ENCODE measurements at regions not wholly inside any gene's neighbourhood (a gene's known extent, or its start where the extent isn't known, plus 50 kb on each side); places are given as distances from the start of the nearest gene placed in this dataset.
"Not testable (repeated sequence)": the region's sequence is repeated elsewhere in the genome, so short reads cannot be mapped to it uniquely, and the experiment has no call there.

DNA sequence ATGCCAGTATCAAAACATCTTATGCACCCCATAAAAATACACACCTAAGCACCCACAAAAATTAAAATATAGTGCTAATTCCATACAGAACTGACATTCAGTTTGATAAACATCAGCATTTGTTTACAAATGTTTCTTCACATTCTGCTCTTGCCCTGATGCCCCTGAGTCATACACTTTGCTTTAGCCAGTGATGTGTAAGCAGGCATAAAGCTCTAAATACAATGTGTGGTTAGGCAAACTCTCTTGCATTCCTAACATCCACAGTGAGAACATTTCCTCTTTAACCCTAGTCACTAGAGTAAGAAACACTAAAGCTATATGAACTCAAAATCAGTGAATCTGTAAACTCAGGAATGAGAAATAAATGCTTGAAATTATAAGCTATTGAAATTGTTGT is 1060.7 kb downstream of the FAM181B start:
- peak; percentile 44 for DNase-seq (ENCODE audit: low read depth, low spot score)
- H3K27ac ChIP-seq, result no peak overlapping the region

DNA sequence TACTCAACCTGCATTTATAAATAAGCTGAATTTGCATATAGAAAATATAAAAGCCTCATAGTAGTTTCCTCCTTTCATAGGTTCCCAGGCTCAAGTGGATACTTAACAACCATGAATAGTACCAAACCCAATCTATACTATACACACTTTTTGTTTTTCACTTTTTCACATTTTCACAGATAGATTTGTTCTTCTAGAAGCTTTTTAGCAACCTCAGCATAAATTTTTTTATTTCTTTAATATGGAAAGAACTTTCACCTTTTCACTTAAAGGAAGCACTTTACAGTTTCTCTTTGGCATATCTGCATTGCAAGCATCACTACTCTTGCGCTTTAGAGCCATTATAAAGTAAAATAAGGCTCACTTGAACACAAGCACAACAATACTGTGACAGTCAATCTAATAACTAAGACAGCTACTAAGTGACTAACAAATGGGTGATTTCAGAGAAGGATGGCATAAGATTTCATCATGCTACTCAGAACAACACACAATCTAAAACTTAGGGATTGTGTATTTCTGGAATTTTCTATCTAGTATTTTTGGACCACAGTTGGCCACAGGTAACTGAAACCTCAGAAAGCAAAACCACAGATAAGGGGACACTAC is 1063.6 kb downstream of the FAM181B start:
- H3K27ac ChIP-seq, result no peak overlapping the region
- no peak for DNase-seq (ENCODE audit: low read depth, low spot score)

DNA sequence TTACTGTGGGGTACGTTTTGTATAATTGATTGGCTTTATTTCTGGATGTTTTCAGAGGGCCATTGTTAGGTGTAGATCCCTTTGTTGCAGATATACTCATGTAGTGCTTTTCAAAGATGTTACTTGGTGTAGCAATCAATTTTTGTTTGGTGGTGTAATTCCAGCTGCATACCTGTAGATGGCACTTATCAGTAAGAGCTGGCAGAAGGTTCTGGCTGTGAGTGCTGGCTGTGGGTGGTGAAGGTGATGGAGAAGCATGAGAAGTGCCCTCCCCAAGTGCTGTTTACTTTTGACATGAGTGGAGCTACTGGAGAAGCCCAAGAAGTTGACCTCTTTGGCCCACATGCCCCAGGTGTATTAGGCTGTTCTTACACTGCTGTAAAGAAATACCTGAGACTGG is 1074.9 kb downstream of the FAM181B start:
- H3K27ac ChIP-seq, result no peak overlapping the region
- no peak for DNase-seq (ENCODE audit: low read depth, low spot score)

DNA sequence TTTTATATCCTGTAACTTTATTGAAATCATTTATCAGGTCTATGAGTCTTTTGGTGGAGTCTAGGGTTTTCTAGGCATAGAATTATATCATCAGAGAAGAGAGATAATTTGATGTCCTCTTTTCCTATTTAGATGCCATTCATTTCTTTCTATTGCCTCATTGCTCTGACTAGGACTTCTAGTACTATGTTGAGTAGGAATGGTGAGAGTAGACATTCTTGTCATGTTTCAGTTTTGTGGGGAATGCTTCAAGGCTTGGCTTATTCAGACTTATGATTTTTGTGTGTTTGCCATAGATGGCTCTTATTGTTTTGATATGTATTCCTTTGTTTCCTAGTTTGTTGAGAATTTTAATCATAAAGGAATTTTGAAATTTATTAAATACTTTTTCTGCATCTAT is 1078.3 kb downstream of the FAM181B start:
- DNase-seq (ENCODE audit: low read depth, low spot score), result no peak
- no peak overlapping the region for H3K27ac ChIP-seq

DNA sequence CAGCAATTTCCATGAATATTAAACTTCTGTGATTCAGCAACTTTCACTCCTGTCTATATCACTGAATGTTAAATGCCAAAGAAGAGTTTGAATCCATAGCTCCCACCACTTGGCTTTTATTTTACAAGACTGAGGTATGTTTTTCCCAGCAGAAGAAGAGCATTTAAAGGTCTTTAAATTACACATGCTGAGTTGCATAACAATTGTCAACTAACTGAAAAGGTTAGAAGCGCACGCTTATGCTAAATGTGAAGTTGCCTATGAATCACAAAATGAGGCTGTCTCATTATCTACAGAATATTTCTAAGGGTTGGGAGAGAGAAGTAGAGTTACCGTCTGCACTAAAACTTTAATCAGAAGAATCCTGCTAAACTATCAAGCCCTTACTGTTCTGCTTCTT is 1086.3 kb downstream of the FAM181B start:
- H3K27ac ChIP-seq, result no peak overlapping the region
- DNase-seq (ENCODE audit: low read depth, low spot score), result no peak

DNA sequence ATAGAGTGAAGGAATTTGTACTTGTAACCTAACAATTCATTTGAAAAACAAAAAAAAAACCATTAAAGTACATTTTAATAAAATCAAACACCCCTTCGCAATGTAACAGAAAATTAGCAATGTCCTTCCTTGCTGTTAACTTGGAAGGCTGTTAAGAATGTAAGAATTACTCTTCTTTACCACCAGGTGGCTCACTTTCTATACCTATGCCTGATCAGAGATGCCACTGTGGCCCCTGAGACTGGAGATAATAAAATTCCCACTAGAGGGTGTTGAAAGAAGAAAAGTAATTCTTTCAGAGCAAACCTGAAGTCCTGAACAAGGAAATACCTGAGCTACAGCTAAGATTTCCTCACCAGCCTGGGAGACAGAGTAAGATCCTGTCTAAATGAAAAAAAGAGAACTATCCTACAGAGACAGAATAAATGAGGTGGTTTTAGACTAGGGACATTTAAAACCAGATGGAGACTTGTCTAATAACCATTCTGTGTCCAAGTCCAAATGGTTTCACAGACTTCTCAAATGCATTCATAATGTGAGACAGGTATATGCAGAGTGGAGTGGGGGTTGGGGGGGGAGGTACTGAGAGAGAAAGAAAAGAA is 1089.3 kb downstream of the FAM181B start:
- no peak overlapping the region for H3K27ac ChIP-seq
- no peak for DNase-seq (ENCODE audit: low read depth, low spot score)

DNA sequence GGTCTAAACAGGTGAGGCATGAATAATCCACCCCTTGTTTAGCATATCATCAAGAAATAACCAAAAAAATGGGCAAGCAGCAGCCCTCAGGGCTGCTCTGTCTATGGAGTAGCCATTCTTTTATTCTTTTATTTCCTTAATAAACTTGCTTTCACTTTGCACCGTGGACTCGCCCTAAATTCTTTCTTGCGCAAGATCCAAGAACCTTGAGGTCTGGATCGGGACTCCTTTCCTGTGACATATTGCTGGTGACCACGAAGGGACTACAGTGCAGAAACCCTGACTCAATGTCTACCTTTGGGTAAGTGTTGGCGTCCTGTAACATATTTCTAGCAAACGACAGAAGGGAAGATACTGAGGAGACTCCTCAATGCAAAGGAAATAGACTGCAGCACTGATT is 1099.2 kb downstream of the FAM181B start:
- DNase-seq (ENCODE audit: low read depth, low spot score), result no peak
- no peak overlapping the region for H3K27ac ChIP-seq

DNA sequence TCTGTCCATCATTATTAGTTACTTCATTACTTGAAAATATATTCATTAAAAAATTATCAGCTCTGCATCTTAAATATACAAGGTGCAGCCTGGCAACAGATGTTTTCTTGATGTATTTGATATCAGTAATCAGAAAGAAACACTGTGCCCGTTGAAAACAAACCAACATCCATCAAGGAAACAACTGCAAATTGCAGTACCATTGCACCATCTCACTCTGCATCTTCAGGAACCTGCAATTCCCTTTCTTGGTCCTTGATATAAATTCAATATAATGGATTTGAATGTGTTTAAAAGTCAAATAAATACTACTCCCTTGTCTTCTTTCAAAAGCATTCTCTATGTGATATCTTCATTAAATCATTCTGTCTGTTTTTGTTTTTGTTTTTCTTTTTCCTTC is 1131.2 kb downstream of the FAM181B start:
- no peak for DNase-seq (ENCODE audit: low read depth, low spot score)
- H3K27ac ChIP-seq, result no peak overlapping the region

DNA sequence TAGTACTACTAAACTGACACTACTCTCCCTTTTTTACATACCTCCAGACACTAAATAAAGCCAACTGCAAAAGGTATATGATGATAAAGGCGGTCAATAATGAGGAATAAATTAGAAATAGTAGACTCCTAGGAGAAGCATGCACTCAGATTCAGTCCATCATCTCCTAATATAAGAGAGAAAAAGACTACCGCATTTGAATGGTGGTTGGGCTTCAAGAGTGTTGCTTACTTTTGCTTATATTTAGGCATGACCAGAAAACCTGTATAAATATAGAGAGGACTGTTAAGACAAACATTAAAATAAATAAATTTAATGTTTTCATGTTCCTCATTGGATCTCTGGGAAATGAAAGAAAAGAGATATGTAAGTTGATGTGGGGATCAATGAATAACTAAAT is 1137.0 kb downstream of the FAM181B start:
- no peak for DNase-seq (ENCODE audit: low read depth, low spot score)

DNA sequence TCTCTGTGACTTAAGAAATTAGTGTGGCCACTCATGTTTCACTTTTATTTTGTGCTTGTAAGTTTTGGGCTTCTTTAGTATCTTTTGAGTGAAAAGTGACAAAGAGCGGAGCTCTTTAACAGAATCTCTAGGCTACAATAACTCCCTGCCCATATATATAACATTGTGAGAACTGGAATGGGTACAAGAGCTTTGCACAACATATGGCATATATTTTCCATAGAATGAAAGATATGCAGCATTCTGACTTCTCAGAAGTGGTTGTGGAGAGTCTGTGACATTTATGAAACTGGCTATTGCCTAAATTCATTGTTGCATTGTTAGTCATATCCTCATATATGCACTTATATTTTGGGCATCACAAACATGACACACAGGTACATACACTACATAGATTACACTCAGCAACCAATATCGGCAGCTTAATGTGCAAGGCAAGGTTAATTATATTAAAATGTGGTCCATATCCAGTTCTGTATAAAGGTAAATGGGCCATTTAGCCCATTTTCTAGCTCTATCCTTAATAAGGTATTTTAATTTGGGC is 1148.2 kb downstream of the FAM181B start:
- no peak overlapping the region for H3K27ac ChIP-seq
- no peak for DNase-seq (ENCODE audit: low read depth, low spot score)

More for the DNA sequence above, 1137.0 kb downstream of the FAM181B start:
- no peak overlapping the region for H3K27ac ChIP-seq

DNA sequence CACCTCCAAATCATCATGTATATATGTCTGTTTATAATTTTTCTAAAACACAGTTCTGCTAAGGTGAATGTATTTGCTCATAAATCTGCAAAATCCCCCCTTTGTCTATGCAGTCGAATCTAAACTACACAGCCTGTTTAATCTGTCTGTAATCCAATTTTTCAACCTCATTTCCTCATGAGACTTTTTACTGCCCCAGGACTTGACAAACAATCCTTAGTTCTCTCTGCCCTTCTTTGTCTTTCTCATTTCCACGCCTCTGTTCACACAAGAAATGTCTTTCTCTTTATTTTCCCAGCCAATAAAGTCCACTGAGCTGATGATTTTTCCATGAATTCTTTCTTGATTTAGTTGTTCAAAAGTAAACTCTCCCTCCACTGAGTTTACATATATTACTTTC is 1154.3 kb downstream of the FAM181B start:
- H3K27ac ChIP-seq, result no peak overlapping the region
- no peak for DNase-seq (ENCODE audit: low read depth, low spot score)

DNA sequence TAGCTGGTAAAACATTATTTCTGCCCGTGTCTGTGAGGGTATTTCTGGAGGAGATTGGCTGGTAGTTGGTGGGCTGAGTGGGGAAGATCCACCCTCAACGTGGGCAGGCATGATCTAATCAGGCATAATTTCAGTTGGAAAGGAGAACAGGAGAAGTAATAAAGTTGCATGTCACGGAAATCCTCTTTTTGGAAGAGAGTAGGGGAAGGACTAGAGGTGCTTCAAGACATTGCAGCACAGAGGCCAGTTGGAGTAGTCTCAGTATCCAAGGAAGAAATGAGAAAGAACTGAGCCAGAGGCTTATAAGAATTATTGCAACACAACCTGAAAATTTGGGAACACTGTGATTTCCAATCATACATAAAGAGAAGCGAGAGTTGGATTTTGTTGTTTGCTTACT is 1155.1 kb downstream of the FAM181B start:
- DNase-seq (ENCODE audit: low read depth, low spot score), result no peak
- H3K27ac ChIP-seq, result no peak overlapping the region

DNA sequence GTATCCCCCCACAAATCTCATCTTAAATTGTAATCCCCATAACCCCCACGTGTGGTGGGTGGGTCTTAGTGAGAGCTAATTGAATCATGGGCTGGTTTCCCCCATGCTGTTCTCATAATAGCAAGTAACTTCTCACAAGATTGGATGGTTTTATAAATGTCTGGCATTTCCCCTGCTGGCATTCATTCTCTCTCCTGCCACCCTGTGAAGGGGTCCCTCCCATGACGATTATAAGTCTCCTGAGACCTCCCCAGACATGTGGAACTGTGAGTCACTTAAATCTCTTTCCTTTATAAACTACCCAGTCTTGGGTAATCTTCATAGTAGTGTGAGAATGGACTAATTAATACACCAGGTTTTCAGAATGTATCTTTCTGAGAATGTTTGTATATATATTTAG is 1159.4 kb downstream of the FAM181B start:
- no peak for DNase-seq (ENCODE audit: low read depth, low spot score)
- no peak overlapping the region for H3K27ac ChIP-seq

DNA sequence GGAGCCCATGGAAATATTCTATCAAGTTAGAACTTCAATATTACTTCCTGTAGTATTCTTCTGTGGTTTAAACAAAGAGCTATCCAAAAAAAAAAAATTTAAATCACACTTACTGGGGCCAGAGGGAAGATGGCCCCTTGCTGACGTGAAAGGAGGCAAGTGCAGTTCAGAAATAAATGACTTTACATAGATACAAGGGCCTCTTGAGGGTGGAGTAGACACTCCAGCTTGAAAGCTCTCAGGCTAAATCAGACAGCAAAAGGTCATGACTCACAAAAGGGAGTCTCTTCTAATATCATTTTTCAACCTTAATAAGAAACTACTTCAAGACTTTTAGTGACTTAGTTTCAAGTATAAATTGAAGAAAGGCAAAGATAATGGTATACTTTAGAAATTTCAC is 1160.3 kb downstream of the FAM181B start:
- H3K27ac ChIP-seq, result no peak overlapping the region
- DNase-seq (ENCODE audit: low read depth, low spot score), result no peak

DNA sequence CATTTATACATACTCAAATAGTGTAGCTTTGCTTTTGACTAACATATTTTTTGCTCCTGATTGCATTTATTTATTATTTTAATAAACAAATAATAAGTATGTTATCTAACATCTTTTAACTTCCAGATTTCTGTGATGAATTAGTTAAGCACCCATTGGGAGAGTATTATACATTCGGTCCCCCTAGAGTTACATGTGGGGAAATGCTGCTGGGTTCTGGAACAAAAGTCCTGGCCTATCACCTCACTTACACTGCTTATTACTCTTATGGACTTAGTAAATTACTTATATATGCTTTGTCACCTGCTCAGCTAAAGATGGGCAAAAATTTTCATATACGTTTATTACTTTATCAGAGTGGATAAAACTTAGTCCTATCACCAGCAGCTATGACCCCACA is 1163.0 kb downstream of the FAM181B start:
- no peak for DNase-seq (ENCODE audit: low read depth, low spot score)
- H3K27ac ChIP-seq, result no peak overlapping the region

DNA sequence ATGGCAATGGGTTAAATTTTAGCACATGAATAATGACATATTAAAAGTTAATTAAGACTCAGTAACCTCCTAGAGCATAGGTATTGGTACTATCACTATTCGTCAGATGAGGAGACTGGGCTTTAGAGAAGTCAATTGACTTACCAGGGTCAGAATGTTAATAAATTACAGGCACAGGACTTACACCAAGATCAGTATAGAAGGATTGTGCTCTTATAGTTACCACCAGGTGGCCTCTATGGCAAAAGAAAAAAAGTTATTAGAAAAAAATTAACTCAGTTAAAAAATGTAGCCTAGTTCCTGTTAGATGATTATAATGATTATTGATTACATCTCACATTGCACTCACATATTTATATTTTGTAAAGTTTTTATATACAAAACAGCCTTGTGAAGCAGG is 1163.7 kb downstream of the FAM181B start:
- no peak overlapping the region for H3K27ac ChIP-seq
- no peak for DNase-seq (ENCODE audit: low read depth, low spot score)

DNA sequence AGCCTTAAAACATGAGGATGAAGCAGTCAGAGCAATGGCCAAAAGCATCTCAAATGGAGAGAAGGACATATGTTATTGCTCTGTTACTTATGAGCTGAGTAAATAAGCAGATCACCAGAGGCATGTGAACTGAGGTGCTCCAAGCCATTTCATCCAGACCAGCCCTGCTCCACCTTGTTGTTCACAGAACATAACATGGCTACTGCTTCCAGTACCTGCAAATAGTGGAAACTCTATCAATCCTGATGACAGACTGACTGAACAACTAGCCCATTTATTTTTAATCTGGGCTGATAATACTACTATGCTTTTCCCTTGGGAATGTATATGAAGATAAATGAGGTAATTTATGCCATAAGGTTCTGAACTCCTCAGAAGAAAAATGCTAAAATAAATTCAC is 1164.7 kb downstream of the FAM181B start:
- no peak for DNase-seq (ENCODE audit: low read depth, low spot score)
- H3K27ac ChIP-seq, result no peak overlapping the region

DNA sequence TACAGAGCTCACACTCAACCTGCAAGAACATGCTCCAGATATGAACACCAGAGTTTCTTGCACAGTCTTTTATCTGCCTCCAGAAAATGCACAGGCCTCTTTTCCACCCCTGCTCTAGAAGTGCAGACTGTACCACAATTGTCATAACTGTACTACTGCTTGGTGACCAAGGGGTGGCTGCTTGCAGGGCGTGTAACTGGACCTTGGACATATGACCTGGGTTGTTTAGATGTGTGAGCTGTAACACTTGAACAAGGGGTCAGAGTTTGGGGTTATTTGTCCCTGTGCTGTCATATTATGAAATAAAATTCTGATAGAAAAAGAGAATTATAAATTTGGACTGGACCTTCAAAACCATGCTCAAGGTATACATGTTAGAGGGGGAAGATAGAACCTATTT is 1185.5 kb downstream of the FAM181B start:
- no peak overlapping the region for H3K27ac ChIP-seq
- DNase-seq (ENCODE audit: low read depth, low spot score), result no peak

DNA sequence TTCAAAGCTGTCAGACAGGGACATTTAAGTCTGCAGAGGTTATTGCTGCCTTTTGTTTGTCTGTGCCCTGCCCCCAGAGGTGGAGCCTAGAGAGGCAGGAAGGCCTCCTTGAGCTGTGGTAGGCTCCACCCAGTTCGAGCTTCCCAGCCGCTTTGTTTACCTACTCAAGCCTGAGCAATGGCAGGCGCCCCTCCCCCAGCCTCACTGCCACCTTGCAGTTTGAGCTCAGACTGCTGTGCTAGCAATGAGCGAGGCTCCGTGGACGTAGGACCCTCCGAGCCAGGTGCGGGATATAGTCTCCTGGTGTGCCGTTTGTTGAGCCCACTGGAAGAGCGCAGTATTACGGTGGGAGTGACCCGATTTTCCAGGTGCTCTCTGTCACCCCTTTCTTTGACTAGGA is 1193.9 kb downstream of the FAM181B start:
- H3K27ac ChIP-seq; DNase-seq (ENCODE audit: low read depth, low spot score): not testable (repeated sequence)

DNA sequence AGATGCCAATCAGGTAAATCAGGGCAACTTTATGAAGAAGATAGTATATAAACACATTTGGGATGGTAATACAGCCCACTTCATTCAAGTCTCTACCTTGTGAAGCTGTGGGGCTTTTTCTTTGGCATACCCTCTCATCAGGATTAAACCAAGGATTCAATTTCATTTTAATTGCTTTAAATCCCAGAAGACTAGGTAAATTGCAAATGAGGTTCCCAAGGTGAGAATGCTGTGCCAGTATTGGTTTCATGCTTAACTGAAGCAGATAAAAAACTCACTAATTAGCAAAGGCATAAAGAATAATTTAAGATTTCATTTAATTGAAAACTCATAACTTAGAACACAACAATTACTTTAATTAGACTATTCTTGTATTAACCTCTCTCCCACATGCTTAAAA is 1218.1 kb downstream of the FAM181B start:
- no peak for DNase-seq (ENCODE audit: low read depth, low spot score)
- no peak overlapping the region for H3K27ac ChIP-seq

DNA sequence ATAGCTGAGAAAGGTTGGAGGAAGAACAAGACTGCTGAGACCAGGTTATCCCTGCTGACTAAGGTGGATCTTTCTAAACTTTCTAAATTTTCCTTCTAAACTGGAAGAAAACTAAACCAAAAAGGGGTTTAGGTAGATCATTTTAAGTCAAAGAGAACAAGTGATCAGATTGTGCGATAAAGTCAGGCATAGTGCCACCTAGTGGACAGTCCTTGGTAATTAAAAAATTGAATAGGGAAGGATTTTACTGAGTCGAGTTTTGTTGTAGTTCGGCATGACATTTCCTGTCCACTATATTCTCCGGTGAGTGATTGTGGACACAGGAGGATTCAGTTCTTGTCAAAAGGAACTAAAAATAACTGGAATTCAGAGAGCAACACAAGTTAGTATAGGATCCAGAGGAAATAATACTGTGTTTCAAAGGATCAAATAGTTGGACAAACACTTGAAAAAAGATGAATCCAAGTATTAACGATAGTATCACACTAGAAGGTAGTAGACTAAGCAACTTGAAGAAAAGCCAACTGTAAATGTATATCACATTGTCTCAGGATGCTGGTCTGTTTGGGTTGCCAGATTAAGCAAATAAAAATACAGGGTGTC is 1236.4 kb downstream of the FAM181B start:
- DNase-seq (ENCODE audit: low read depth, low spot score), result no peak

DNA sequence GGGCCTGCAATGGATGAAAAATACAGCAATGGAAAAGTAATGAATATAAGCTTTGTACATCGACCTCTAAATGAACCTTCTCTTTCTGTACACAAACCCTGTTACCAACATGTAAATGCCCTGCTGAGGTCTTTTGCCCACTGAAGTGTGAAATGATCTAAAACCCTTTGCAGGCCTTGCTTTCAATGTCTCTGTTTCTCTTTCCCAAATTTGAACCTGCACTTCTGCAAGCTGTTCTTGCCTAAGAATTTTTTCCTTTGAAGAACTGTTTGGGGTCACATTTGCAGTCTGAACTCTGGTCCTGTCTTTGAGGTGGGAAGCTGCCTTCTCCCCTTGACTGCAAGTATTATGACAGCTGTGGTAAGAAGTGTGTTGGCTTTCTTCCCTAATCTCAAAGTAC is 1237.1 kb downstream of the FAM181B start:
- H3K27ac ChIP-seq, result no peak overlapping the region
- no peak for DNase-seq (ENCODE audit: low read depth, low spot score)

More for the DNA sequence above, 1236.4 kb downstream of the FAM181B start:
- H3K27ac ChIP-seq, result no peak overlapping the region
